WTC11 (cell line): ENCODE measurements at regions not wholly inside any gene's neighbourhood (a gene's known extent, or its start where the extent isn't known, plus 50 kb on each side); places are given as distances from the start of the nearest gene placed in this dataset.

Source experiments
- ATAC-seq: fragments of 200-7000 bp; cut with Tn5 transposase; 2 replicates; pipeline ENCODE4 v1.10.0; 2021; ENCODE audit warnings: mild to moderate bottlenecking, moderate library complexity
- CTCF ChIA-PET: fragments of 300-600 bp; sonication (Branson Sonifier 250); formaldehyde crosslinking; loops from one replicate; lab custom pipeline; 2021; ENCODE audit warnings: antibody characterized with exemption; lab: Charles Lee
- POLR2A ChIA-PET: fragments of 350-600 bp; sonication (Branson Sonifier 250); formaldehyde crosslinking; loops from one replicate; lab custom pipeline; 2021; ENCODE audit warnings: antibody characterized with exemption; lab: Charles Lee
- DNase-seq: peaks from one replicate; pipeline ENCODE4 v3.0.0; 2021; ENCODE audit warnings: low spot score
- H3K27ac Mint-ChIP-seq: 2 replicates; pipeline ENCODE4 v1.8.0; 2021; ENCODE audit warnings: mixed read lengths
- H3K27me3 Mint-ChIP-seq: 2 replicates; pipeline ENCODE4 v1.8.0; 2021; ENCODE audit warnings: low read depth, mild to moderate bottlenecking, moderate library complexity, mixed read lengths
- H3K36me3 Mint-ChIP-seq: 2 replicates; pipeline ENCODE4 v1.8.0; 2021; ENCODE audit warnings: mixed read lengths
- H3K4me1 Mint-ChIP-seq: 2 replicates; pipeline ENCODE4 v1.8.0; 2022; ENCODE audit warnings: mixed read lengths
- H3K4me3 Mint-ChIP-seq: 2 replicates; pipeline ENCODE4 v1.8.0; 2021; ENCODE audit warnings: mild to moderate bottlenecking, moderate library complexity, mixed read lengths
- H3K9me3 Mint-ChIP-seq: 2 replicates; pipeline ENCODE4 v1.8.0; 2021; ENCODE audit warnings: mixed read lengths
- CDX4 ChIP-seq: fragments of 250-450 bp; sonication (Bioruptor Pico); IDR thresholded peaks from 2 replicates; pipeline ENCODE4 v1.9.0; 2021; ENCODE audit warnings: moderate library complexity, mild to moderate bottlenecking, inconsistent platforms, borderline replicate concordance
- ERG ChIP-seq: fragments of 250-450 bp; sonication (Bioruptor Pico); IDR thresholded peaks from 2 replicates; pipeline ENCODE4 v1.8.0; 2021; ENCODE audit warnings: mild to moderate bottlenecking
- ETV6 ChIP-seq: sonication (generic); formaldehyde crosslinking; IDR thresholded peaks from 2 replicates; pipeline ENCODE4 v1.8.1; 2022; ENCODE audit warnings: mild to moderate bottlenecking, missing genetic modification reagents
- FOXJ3 ChIP-seq: sonication (generic); formaldehyde crosslinking; IDR thresholded peaks from 2 replicates; pipeline ENCODE4 v1.9.0; 2021; ENCODE audit warnings: missing genetic modification reagents, mild to moderate bottlenecking, borderline replicate concordance
- HMGXB4 ChIP-seq: sonication (generic); formaldehyde crosslinking; IDR thresholded peaks from 2 replicates; pipeline ENCODE4 v1.8.1; 2023; ENCODE audit warnings: mild to moderate bottlenecking, moderate library complexity, missing genetic modification reagents
- JAZF1 ChIP-seq: fragments of 250-450 bp; sonication (Bioruptor Pico); IDR thresholded peaks from 2 replicates; pipeline ENCODE4 v1.9.0; 2021; ENCODE audit warnings: moderate library complexity, mild to moderate bottlenecking, inconsistent platforms
- JUN ChIP-seq: sonication (generic); formaldehyde crosslinking; IDR thresholded peaks from 2 replicates; pipeline ENCODE4 v1.8.0; 2023; ENCODE audit warnings: mild to moderate bottlenecking, missing genetic modification reagents
- MXD4 ChIP-seq: fragments of 250-450 bp; sonication (Bioruptor Pico); IDR thresholded peaks from 2 replicates; pipeline ENCODE4 v1.8.0; 2021; ENCODE audit warnings: mild to moderate bottlenecking, moderate library complexity, borderline replicate concordance
- NFYB ChIP-seq: sonication (generic); formaldehyde crosslinking; conservative IDR thresholded peaks from 2 replicates; pipeline ENCODE4 v1.8.0; 2022; ENCODE audit warnings: low read depth, missing genetic modification reagents
- NR2C2 ChIP-seq: sonication (generic); formaldehyde crosslinking; IDR thresholded peaks from 2 replicates; pipeline ENCODE4 v1.8.0; 2022; ENCODE audit warnings: mild to moderate bottlenecking, missing genetic modification reagents
- NR3C1 ChIP-seq: sonication (generic); formaldehyde crosslinking; conservative IDR thresholded peaks from 2 replicates; pipeline ENCODE4 v1.8.1; 2023; ENCODE audit warnings: low read depth, mild to moderate bottlenecking, missing genetic modification reagents
- PRDM15 ChIP-seq: sonication (generic); formaldehyde crosslinking; IDR thresholded peaks from 2 replicates; pipeline ENCODE4 v1.8.0; 2022; ENCODE audit warnings: missing genetic modification reagents
- SP1 ChIP-seq: sonication (generic); formaldehyde crosslinking; conservative IDR thresholded peaks from 2 replicates; pipeline ENCODE4 v1.8.1; 2022; ENCODE audit warnings: missing genetic modification reagents
- TEAD4 ChIP-seq: sonication (generic); formaldehyde crosslinking; IDR thresholded peaks from 2 replicates; pipeline ENCODE4 v1.8.0; 2022; ENCODE audit warnings: mild to moderate bottlenecking, missing genetic modification reagents
- TP53 ChIP-seq: sonication (generic); formaldehyde crosslinking; IDR thresholded peaks from 2 replicates; pipeline ENCODE4 v1.8.1; 2023; ENCODE audit warnings: mild to moderate bottlenecking, missing genetic modification reagents
- ZMAT4 ChIP-seq: fragments of 250-450 bp; sonication (Bioruptor Pico); IDR thresholded peaks from 2 replicates; pipeline ENCODE4 v1.9.0; 2021; ENCODE audit warnings: mild to moderate bottlenecking
- ZNF138 ChIP-seq: sonication (generic); formaldehyde crosslinking; conservative IDR thresholded peaks from 2 replicates; pipeline ENCODE4 v1.8.1; 2022; ENCODE audit warnings: mild to moderate bottlenecking, moderate library complexity, missing genetic modification reagents
- ZNF317 ChIP-seq: sonication (generic); formaldehyde crosslinking; IDR thresholded peaks from 2 replicates; pipeline ENCODE4 v1.8.1; 2023; ENCODE audit warnings: low read depth, mild to moderate bottlenecking, moderate library complexity, missing genetic modification reagents, borderline replicate concordance
- ZNF416 ChIP-seq: fragments of 250-450 bp; sonication (Bioruptor Pico); IDR thresholded peaks from 2 replicates; pipeline ENCODE4 v1.9.0; 2021; ENCODE audit warnings: mild to moderate bottlenecking, inconsistent platforms

DNA sequence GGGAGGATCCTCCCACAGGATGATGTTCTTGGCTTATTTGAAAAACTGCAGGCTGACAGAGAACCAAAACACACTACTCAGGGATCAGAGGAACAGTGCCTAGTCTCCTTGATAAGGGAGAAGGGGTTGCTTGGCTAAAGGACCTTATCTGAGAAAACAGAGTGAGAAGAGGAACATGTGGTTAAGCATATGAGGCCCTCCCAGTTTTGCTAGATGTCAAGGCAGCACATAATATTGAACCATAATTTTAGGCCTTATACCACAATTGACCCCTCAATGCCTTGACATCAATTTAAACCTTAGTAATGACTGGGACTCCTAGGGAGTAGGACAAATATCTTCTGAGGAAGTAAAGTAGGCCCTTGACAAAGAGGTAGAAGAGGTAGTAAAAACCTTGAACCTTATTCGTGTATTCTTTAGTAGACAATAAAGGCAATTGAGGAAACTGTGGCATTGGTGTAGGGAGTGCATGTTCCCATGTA, 79.3 kb downstream of the TEX13C start (continued):
- TF ChIP-seq ZNF138 (CRISPR knock-in tag): no peak
- TF ChIP-seq ZNF416: no peak
- TF ChIP-seq ETV6 (CRISPR knock-in tag): no peak
- TF ChIP-seq NR3C1 (CRISPR knock-in tag): no peak
- TF ChIP-seq JUN (CRISPR knock-in tag): no peak
- TF ChIP-seq TP53 (CRISPR knock-in tag): no peak
- TF ChIP-seq ZMAT4: no peak
- TF ChIP-seq NFYB (CRISPR knock-in tag): no peak
- no peak for TF ChIP-seq JAZF1 (CRISPR knock-in tag)
- TF ChIP-seq SP1 (CRISPR knock-in tag): no peak

GRCh38 chrX:125402807-125403206, 83.1 kb downstream of the TEX13C start:
- DNase-seq (no peak), ATAC-seq (no peak)
- Mint-ChIP-seq H3K4me1 (peaks cover 19% of the 10 kb centered on the region), H3K27me3 (no peaks in the 10 kb centered on the region), H3K4me3 (no peak overlapping the region), H3K9me3 (no peaks in the 10 kb centered on the region), H3K27ac (no peak overlapping the region), H3K36me3 (0 out of 2 replicates have a peak, but pooled peaks cover 3% of the 10 kb centered on the region)
- CTCF ChIA-PET: no interaction called here
- POLR2A ChIA-PET: no interaction called here
- TF ChIP-seq ZMAT4 (no peak), TP53 (CRISPR knock-in tag) (no peak), NR2C2 (CRISPR knock-in tag) (no peak), CDX4 (CRISPR knock-in tag) (no peak), PRDM15 (CRISPR knock-in tag) (no peak), ZNF317 (no peak), HMGXB4 (CRISPR knock-in tag) (no peak), MXD4 (CRISPR knock-in tag) (no peak), TEAD4 (no peak), FOXJ3 (no peak), ERG (CRISPR knock-in tag) (no peak)
- TF ChIP-seq, all 79 proteins: peak for 0
